ENCODE measurements at regions not wholly inside any gene's neighbourhood (a gene's known extent, or its start where the extent isn't known, plus 50 kb on each side); places are given as distances from the start of the nearest gene placed in this dataset.
"Not testable (repeated sequence)": the region's sequence is repeated elsewhere in the genome, so short reads cannot be mapped to it uniquely, and the experiment has no call there.

GRCh38 chr22:49670456-49671330, 157.0 kb downstream of the BRD1 start:
- no peak overlapping the region for H3K4me3 ChIP-seq (ENCODE audit: insufficient read depth, low read length, poor library complexity, severe bottlenecking)
- no peak overlapping the region for H3K9ac ChIP-seq (ENCODE audit: low read length)
- H2AFZ ChIP-seq (ENCODE audit: low read depth, low read length, severe bottlenecking), result no peak overlapping the region
- H4K20me1 ChIP-seq (ENCODE audit: low read depth, low read length), result no peaks in the 10 kb centered on the region
- no peaks in the 10 kb centered on the region for H3F3A ChIP-seq (ENCODE audit: insufficient read depth)
- H3K9me3 ChIP-seq (ENCODE audit: insufficient read depth, low read length), result no peaks in the 10 kb centered on the region
- no peak overlapping the region for H3K27ac ChIP-seq (ENCODE audit: low read depth, low read length)
- H3K4me2 ChIP-seq (ENCODE audit: low read depth, low read length, poor library complexity, severe bottlenecking), result no peak overlapping the region
- no peaks in the 10 kb centered on the region for H3K9me2 ChIP-seq (replicated peaks; ENCODE audit: insufficient read depth, low read length)
- no peaks in the 10 kb centered on the region for H3K79me2 ChIP-seq (ENCODE audit: insufficient read depth, low read length)
- H3K36me3 ChIP-seq (ENCODE audit: low read length), result no peaks in the 10 kb centered on the region
- TF ChIP-seq EZH2phosphoT487 (conservative IDR thresholded peaks at IDR 0.05; ENCODE audit: low read length), result no peak
- TF ChIP-seq, protein P1, sequence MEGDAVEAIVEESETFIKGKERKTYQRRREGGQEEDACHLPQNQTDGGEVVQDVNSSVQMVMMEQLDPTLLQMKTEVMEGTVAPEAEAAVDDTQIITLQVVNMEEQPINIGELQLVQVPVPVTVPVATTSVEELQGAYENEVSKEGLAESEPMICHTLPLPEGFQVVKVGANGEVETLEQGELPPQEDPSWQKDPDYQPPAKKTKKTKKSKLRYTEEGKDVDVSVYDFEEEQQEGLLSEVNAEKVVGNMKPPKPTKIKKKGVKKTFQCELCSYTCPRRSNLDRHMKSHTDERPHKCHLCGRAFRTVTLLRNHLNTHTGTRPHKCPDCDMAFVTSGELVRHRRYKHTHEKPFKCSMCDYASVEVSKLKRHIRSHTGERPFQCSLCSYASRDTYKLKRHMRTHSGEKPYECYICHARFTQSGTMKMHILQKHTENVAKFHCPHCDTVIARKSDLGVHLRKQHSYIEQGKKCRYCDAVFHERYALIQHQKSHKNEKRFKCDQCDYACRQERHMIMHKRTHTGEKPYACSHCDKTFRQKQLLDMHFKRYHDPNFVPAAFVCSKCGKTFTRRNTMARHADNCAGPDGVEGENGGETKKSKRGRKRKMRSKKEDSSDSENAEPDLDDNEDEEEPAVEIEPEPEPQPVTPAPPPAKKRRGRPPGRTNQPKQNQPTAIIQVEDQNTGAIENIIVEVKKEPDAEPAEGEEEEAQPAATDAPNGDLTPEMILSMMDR (IDR thresholded peaks at IDR 0.05; ENCODE audit: insufficient read depth, low read length, poor library complexity, severe bottlenecking), result no peak
- no peaks in the 10 kb centered on the region for H3K27me3 ChIP-seq (ENCODE audit: low read length)

- H3K9me2 ChIP-seq (replicated peaks; ENCODE audit: insufficient read depth, low read length); H3F3A ChIP-seq (ENCODE audit: insufficient read depth); H3K4me2 ChIP-seq (ENCODE audit: low read depth, low read length, poor library complexity, severe bottlenecking); H3K9ac ChIP-seq (ENCODE audit: low read length); H4K20me1 ChIP-seq (ENCODE audit: low read depth, low read length); H3K79me2 ChIP-seq (ENCODE audit: insufficient read depth, low read length); H2AFZ ChIP-seq (ENCODE audit: low read depth, low read length, severe bottlenecking); H3K27me3 ChIP-seq (ENCODE audit: low read length); H3K36me3 ChIP-seq (ENCODE audit: low read length); H3K9me3 ChIP-seq (ENCODE audit: insufficient read depth, low read length); H3K4me3 ChIP-seq (ENCODE audit: insufficient read depth, low read length, poor library complexity, severe bottlenecking); H3K27ac ChIP-seq (ENCODE audit: low read depth, low read length): not testable (repeated sequence)
These were observed 157.7 kb downstream of the BRD1 start for GRCh38 chr22:49669969-49670455.

- not testable (repeated sequence) for H3F3A ChIP-seq (ENCODE audit: insufficient read depth); H3K36me3 ChIP-seq (ENCODE audit: low read length); H4K20me1 ChIP-seq (ENCODE audit: low read depth, low read length); H3K27me3 ChIP-seq (ENCODE audit: low read length); H2AFZ ChIP-seq (ENCODE audit: low read depth, low read length, severe bottlenecking); H3K4me2 ChIP-seq (ENCODE audit: low read depth, low read length, poor library complexity, severe bottlenecking); H3K27ac ChIP-seq (ENCODE audit: low read depth, low read length); H3K79me2 ChIP-seq (ENCODE audit: insufficient read depth, low read length); H3K9ac ChIP-seq (ENCODE audit: low read length); H3K9me2 ChIP-seq (replicated peaks; ENCODE audit: insufficient read depth, low read length); H3K4me3 ChIP-seq (ENCODE audit: insufficient read depth, low read length, poor library complexity, severe bottlenecking); H3K9me3 ChIP-seq (ENCODE audit: insufficient read depth, low read length)
These were observed 158.2 kb downstream of the BRD1 start for GRCh38 chr22:49669427-49669968.

GRCh38 chr22:49668402-49668801, 159.3 kb downstream of the BRD1 start:
- Histone ChIP-seq H3K27ac (ENCODE audit: low read depth, low read length) (no peak overlapping the region), H3K36me3 (ENCODE audit: low read length) (no peaks in the 10 kb centered on the region), H3K4me3 (ENCODE audit: insufficient read depth, low read length, poor library complexity, severe bottlenecking) (no peak overlapping the region), H3K9me2 (replicated peaks; ENCODE audit: insufficient read depth, low read length) (no peaks in the 10 kb centered on the region), H3F3A (ENCODE audit: insufficient read depth) (no peaks in the 10 kb centered on the region), H3K27me3 (ENCODE audit: low read length) (no peaks in the 10 kb centered on the region), H3K79me2 (ENCODE audit: insufficient read depth, low read length) (no peaks in the 10 kb centered on the region), H3K4me2 (ENCODE audit: low read depth, low read length, poor library complexity, severe bottlenecking) (no peak overlapping the region), H3K9me3 (ENCODE audit: insufficient read depth, low read length) (no peaks in the 10 kb centered on the region), H4K20me1 (ENCODE audit: low read depth, low read length) (no peaks in the 10 kb centered on the region), H2AFZ (ENCODE audit: low read depth, low read length, severe bottlenecking) (no peak overlapping the region), H3K9ac (ENCODE audit: low read length) (no peak overlapping the region)
- TF ChIP-seq EZH2phosphoT487 (conservative IDR thresholded peaks at IDR 0.05; ENCODE audit: low read length), result no peak
- TF ChIP-seq, protein P1 (IDR thresholded peaks at IDR 0.05; ENCODE audit: insufficient read depth, low read length, poor library complexity, severe bottlenecking), result no peak
